GM19035 (cell line): ENCODE measurements at regions not wholly inside any gene's neighbourhood (a gene's known extent, or its start where the extent isn't known, plus 50 kb on each side); places are given as distances from the start of the nearest gene placed in this dataset.

Source experiments
- ATAC-seq: cut with Tn5 transposase; IDR thresholded peaks from one replicate; pipeline ENCODE4 v1.9.1; 2021; ENCODE audit not compliant: unreplicated experiment

DNA sequence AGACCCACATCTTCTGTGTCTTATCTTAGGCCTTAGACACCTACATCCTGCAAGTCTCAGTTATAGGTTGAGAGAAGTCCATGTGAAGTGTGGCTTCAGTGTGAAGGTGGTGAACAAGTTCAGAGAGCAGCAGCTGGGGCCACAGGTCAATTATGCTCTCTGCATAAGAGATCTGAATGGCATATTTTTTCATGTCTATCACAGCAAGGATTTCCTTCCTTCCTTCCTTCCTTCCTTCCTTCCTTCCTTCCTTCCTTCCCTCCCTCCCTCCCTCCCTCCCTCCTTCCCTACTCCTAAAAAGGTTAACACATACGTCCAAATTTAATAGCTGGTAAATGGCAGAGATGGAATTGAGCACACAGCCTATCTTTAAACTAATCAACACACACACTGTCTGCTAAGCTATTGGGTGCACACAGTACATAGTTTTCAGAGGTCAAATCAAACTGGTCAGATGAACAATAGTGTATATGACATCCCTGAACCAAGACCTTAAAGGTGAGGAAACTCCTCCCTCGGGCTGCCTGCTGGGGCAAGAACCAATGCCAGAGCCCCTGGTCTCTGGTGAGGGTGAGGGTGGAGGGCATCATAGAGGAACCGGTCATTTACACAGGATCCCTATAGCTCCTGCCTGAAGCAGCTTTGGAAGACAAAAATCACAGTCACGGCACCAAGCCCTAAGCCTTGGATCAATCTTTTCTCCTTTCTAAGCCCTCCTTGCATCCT lies 240.9 kb downstream of the ICOS start:
- peak; percentile 19 for ATAC-seq

DNA sequence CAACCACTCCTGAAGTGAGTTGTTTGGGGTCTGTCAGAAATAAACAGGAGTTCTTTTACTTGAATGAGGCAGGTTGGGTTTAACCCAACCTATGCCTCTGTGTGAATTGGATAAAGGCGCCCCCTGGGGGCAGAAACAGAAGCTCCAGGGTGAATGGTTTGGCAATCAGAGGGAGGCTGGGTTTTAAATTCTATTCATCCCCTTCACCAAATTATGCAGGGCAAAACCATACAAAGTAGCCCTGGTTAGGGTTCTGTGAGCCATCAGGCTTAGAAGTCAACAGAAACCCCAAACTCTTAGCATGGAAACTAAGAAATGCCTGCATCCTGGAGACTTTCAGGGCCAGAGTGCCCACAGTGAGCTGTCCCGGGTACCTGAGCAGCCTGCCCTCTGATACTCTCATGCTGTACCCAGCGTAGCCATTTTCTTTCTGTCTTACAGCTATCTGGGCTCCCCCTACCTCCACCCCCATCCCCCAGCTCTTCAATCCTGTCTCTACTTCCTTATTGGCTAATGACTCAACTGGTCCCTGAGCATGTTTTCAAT lies 241.5 kb downstream of the ICOS start:
- ATAC-seq, result peak; percentile 77

DNA sequence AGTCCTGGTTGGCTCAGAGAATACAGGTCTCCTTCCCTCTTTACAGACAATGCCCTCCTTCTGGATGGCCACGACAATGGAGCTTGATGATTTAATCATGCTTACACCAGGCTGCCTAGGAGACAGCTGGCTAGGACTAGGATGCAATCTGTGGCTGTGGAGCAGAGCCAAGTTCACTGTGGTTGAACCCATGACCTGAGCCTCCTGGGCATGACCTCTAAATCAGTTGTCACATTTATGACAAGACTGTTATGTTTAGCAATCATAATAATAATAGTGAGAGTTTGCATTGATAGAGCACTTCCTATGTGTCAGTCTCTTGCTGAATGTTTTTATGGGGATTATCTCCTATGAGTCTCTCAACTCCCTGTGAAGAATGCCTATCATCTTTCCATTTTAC lies 244.1 kb downstream of the ICOS start:
- ATAC-seq, result no peak

DNA sequence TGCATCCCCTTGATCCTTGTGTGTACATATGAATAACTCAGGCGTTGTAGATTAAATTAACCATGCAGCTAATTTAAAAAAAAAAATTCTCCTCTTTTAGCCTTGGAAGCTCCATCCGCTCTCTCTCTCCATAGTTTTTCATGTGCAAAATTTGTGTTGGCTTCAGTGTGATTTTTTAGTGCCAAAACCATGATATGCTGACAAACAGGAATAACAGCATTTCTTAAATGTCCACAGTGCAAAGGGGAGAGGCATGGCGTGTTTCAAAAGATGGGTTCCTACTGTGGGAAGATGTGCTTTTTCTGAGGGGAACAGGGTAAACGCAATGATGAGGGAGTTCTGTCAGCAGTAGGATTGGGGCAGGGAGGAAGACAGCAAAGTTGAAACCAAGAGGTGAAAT lies 247.0 kb downstream of the ICOS start:
- ATAC-seq, result no peak

DNA sequence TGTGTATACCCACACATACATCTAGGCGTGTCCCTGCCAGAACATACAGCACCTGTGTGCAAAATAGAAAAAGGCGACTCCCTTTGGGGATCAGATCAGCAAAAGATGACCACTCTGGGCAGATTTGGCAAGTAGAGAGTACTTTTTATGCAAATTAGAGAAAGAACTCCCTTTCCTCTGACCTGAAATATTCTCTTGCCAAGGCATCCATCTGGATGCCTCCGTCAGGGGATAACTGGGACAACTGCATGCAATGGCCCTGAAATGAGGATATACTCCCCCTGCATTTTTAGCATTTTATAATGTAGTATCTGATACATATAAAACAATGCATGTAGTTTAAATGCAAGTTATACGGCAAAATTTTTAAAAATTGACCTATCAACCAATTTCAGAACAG lies 247.7 kb downstream of the ICOS start:
- ATAC-seq, result no peak

DNA sequence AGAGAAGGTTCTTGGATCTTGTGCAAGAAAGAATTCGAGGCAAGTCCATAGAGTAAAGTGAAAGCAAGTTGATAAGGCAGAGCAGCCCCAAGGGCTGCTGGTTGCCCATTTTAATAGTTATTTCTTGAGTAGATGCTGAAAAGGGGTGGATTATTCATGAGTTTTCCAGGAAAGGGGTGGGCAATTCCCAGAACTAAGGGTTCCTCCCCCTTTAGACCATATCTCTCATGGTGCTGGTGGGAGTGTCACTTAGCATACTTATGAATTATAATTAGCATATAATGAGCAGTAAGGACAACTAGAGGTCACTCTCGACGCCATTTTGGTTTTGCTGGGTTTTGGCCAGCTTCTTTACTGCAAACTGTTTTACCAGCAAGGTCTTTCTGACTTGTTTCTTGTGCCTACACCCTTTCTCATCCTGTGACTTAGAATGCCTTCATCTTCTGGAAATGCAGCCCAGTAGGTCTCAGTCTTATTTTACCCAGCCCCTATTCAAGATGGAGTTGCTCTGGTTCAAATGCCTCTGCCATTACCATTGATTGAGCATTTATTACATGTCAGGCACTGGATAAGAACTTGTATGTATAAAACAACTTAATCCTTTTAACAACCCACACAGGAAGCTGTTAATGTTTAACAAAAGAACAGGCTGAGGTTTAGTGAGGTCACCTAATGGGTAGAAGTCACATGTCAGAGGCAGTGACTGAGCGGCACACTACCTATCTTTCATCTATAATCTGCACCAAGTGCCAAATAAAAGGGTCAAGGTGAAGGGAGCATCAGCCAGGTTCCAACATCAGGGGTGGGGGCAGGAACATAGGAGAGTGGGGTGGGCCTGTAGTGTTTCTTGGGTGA lies 250.9 kb downstream of the ICOS start:
- no peak for ATAC-seq

DNA sequence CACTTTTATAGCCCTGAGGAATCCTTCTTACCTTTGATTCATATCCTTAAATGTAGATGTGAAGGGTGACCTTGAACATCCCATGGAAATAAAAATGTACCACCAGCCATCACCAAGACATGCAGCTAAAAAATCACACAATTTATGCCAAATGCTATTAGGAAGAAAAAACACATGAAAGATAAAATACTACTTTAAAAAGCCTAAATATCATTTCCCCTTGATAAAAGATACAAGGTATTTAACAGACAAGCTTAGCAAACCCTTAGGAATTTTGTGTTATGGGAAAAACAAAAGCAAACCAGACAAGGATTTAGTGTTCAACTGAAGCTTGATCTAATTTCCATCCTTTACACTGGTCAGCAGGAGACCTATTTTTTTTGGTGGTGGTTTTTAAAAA lies 255.0 kb downstream of the ICOS start:
- no peak for ATAC-seq

DNA sequence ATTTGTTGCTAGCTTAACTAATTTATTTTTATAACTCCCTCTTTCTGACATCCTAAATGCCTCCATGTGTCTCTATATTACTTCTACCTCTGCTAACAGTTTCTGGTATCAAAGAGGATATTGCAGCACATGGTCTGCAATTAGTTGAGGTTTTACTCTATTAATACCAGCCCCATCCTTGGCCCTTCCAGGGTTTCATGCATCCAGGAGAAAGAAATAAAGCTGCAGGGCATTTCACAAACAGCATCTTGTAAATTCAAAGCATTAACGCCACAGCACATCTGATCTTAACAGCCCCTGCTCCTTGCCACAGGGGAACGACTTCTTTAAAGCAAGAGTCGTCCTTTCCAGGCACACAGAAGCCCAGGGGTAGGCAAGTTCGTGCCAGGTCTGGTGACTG lies 258.9 kb downstream of the ICOS start:
- ATAC-seq, result no peak

DNA sequence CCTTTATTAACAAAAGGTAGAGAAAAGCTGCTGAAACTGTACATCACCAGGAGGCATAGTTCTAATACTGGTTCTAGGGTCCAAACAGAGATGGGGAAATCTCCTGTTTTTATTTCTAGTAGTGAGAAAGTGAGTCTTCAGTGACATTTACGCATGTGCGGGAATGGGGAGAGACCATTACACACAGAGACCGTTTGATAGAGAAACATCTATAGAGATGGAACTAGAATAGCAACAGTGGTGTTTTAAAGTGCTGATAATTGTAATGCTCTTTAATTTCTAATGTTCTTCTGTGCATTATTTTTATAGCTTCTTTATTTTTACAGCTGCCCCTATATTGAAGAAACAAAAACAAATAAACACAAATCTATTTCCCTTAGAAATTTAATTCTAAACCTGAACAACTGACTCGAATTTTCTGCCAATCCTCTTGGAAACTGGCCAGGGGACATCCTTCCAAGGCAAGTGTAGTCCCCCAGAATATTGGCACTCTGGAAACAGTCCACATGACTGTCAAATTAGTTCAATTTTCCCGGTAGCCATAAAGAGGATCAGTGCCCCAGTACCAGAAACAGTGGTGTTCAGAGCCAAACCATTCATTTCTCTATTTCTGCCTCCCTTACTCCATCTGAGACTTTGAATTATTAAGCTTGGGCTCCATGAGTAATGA lies 260.9 kb downstream of the ICOS start:
- ATAC-seq, result no peak

DNA sequence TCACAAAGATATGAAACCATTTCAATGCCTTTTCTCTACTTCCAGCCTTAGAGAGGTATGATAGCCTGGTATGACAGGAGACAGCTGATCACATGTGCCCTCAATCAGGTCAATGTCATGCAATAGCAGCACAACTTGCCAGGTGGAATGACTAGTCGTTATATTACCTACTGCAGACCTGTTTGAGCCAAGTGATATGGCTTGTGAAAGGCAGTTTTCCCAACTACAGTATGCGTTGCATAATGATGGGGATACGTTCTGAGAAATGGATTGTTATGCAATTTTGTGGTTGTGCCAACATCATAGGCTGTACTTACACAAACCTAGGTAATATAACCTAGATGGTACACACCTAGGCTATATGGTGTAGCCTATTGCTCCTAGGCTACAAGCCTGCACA lies 262.8 kb downstream of the ICOS start:
- ATAC-seq, result no peak

DNA sequence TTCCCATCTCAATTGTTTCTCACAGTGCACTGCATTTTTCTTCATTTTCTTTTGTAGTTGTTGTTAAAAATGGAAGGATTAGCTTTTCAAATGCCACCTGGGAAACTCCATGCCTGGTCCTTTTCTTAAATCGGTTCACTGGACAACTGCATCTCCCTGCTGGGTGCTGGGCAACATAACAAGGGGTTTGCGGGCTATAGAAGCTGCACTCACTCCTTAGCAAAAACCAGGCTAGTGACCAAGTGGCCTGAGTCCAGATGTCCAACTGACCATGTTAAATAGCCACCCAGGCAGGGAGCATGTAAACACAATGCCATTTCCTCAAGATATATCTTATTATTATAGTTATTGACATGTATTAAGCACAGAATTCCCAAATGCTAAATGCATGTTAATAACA lies 264.9 kb downstream of the ICOS start:
- ATAC-seq, result no peak

DNA sequence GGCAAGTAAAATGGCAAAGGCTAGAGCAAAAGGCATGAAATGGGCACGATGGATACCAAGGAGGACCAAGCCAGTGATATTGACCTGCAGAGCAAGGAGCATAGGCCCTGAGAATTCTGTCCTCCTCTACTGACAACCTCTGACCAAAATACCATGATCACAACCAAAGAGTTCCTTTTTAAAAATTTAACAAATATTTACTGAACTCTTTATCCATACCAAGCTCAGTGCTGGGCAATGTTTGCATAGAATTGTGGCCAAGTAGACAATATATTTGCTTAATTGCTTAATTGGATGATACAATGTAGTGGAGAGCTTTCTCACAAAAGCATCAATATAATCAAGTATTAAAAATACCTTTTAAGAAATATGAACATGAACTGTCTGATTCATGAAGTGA lies 265.7 kb downstream of the ICOS start:
- no peak for ATAC-seq

DNA sequence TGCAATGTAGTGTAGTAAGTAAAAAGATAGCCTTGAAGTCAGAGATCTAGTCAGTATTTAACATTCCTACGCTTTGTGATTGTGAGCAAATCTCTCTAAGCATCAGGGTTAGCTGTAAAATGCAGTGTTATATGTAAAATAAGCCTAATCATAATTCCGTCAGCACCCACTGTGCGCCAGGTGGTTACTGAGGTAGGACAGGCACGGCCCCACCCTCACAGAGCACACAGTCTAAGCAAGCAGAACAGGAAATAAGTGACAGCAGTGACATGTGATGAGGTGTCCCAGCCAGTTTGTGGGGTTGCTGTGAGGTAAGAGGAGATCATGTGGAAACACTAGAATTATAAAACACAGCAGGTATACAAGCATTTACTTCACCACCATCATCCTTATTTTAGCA lies 267.1 kb downstream of the ICOS start:
- no peak for ATAC-seq

DNA sequence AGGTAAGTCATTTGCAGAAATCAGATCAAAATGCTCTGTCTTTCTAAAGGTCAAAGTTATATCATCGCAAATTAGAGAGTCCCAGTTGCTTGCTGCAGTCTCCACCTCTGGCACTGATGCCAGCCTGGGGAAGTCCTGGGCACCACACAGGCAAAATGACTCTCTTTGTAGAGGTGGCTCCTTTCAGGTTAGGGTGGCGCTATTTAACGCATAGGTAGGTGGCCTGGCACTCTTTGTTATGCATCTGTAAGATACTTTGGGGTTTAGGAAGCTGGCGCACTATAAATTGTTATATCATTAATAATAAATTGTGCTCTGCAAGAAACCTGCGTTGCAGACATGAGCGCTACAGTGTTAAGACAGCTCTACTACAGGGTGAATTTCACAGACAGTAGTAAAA lies 268.5 kb downstream of the ICOS start:
- no peak for ATAC-seq

DNA sequence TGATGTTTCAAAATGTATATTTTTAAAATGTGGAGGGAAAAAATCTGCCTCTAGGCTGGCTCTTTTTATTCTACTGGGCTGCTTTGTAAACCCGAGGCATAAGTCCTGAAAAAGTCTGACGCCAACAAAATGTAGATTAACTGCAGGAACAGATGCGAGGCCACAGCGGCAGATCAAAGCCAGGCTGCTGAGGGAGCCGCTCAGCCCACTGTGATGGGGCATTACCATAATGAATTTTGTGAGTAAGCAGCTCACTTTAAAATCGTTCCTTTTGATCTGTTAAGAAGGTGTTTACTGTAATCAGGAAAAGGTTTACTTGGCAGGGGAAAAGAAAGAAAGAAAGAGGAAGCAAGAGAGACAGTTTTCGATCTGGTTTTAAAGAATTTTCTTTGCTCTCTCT lies 269.0 kb downstream of the ICOS start:
- ATAC-seq, result no peak

DNA sequence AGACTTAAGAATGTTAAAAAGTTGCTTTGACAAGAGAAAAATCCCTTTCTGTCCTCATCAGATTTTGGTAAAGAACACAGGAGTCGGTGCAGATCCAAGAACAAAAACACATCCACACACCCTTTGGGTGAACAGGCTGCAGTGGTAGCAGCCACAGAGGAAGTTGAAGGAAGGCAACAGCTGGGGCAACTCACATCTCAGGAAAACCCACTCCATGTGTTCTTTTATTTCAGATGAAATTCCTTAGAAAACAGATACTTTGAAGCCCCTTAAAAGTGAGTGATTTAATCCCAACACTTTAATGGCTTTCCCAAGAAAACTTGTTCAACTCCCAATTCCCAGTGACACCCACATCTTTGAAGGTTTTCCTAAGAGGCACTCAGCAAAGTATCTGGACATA lies 271.3 kb downstream of the ICOS start:
- ATAC-seq, result no peak

DNA sequence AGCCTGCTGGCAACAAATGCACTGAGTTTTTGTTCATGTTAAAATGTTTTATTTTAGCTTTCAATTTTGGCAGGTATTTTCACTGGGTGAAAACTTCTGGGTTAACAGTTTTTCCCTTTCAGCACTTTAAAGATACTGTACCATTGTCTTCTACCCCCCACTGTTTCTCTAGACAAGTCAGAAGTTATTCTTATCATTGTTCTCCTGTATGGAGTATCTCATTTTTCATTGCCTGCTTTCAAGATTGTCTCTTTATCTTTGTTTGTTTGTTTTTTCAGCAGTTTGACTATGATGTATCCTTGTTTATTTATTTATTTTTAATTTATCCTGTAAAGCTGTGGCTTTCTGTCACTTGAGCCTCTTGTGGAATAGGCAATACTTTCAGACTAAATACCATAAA lies 277.0 kb downstream of the ICOS start:
- ATAC-seq, result no peak

DNA sequence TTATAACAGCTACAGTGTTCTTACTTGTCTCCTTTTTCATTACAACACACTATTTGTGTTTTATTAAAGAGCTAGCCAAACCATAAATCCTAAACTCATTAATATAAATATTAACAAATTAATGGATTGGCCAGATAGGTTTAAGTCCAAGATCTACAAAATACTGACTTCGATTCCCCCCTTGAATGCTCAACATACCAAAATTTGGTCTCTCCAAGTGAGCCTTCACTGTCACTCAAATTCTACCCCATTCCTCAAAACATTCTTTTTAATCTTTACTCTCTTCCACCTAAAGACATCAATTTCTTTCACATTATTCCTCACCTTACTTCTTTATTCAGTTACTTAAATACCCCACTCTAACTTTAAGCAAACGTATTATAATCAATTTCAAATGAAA lies 281.5 kb downstream of the ICOS start:
- no peak for ATAC-seq

DNA sequence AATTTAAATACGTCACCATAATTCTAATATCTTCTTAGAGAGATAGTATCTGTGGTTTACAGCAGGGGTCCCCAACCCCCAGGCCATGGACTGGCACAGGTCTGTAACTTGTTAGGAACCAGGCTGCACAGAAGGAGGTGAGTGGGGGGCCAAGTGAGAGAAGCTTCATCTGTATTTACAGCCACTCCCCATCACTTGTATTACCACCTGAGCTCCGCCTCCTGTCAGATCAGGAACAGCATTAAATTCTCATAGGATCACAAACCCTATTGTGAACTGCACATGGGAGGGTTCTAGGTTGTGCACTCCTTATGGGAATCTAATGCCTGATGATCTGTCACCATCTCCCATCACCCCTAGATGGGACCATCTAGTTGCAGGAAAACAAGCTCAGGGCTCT lies 282.6 kb downstream of the ICOS start:
- no peak for ATAC-seq

DNA sequence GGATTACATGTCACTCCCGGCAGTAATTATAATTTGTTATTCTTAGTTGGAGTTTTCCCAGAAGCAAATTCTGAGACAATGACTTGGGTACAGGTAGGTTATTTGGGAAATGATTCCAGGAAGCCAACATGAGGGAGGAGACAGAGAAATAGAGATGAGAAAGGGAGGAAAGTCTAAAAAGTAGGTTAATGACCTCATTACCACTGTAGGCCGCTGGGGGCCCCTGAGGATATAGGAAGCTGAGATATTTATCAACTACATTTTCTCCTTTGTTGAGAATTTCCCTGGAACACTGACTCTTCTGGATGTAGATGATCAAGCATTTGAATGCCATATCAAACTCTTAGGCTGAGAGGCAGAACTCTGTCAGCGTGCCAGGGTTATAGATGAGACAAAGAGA lies 284.3 kb downstream of the ICOS start:
- no peak for ATAC-seq

DNA sequence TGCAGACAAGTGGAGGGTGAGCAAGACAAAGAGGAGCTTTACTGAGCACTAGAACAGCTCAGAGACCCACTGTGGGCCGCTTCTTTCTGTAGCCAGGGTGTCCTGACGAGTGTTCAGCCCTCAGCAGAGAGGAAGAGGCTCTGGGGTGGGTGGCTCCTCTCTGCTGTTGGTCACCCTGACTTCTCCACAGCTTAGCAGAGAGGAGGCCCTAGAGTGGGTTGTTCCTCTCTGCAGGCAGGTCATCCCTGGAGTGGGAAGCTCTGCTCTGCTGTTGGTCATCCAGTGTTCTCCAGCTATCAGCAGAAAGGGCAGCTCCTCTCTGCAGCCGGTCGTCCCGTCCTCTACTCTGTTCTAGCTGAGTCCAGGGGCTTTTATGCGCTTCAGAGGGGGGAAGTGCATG lies 286.5 kb downstream of the ICOS start:
- no peak for ATAC-seq

DNA sequence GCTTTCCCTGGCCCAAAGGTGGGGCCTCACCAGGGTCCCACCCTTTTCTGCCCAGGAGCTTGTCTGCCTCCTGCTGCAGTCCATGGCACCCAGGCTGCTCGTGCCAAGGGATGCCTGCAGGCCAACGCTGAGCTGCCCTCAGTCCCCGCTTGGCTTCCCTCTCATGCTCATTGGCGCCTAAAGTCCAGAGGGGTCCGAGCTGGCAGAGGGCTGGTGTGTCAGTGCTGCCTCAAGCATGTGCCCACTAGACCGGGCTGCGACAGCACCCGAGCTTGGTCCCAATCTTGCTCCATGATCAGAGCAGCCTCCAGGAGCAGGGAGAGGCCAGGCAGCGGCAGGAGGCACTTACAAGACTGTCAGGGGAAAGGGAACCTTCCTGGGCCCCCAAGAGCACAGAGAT lies 287.0 kb downstream of the ICOS start:
- ATAC-seq, result no peak
